Ishikawa (cell line): ENCODE measurements at regions not wholly inside any gene's neighbourhood (a gene's known extent, or its start where the extent isn't known, plus 50 kb on each side); places are given as distances from the start of the nearest gene placed in this dataset.

ENCODE experiments used
- CEBPB ChIP-seq: IDR thresholded peaks from 2 replicates; pipeline ENCODE4 v1.6.1; 2012
- CREB1 ChIP-seq: IDR thresholded peaks from 2 replicates; pipeline ENCODE4 v1.6.1; 2012; ENCODE audit warnings: low read depth
- EGR1 ChIP-seq: IDR thresholded peaks from 2 replicates; pipeline ENCODE4 v1.6.1; 2012
- EP300 ChIP-seq: IDR thresholded peaks from 2 replicates; pipeline ENCODE4 v1.6.1; 2012; ENCODE audit warnings: borderline replicate concordance
- FOXM1 ChIP-seq: IDR thresholded peaks from 2 replicates; pipeline ENCODE4 v1.6.1; 2012; ENCODE audit warnings: low read depth, borderline replicate concordance
- NFIC ChIP-seq: IDR thresholded peaks from 2 replicates; pipeline ENCODE4 v1.6.1; 2012
- TAF1 ChIP-seq: IDR thresholded peaks from 2 replicates; pipeline ENCODE4 v1.6.1; 2012; ENCODE audit warnings: low read depth, mild to moderate bottlenecking
- TCF12 ChIP-seq: IDR thresholded peaks from 2 replicates; pipeline ENCODE4 v1.6.1; 2012; ENCODE audit warnings: low read depth
- USF1 ChIP-seq: IDR thresholded peaks from 2 replicates; pipeline ENCODE4 v1.6.1; 2012
- TF ChIP-seq, protein P1 (sequence below): IDR thresholded peaks from 2 replicates; pipeline ENCODE4 v1.6.1; 2012

- no peak for TF ChIP-seq TAF1
- no peak for TF ChIP-seq EGR1
- no peak for TF ChIP-seq EP300
- TF ChIP-seq, protein P1, sequence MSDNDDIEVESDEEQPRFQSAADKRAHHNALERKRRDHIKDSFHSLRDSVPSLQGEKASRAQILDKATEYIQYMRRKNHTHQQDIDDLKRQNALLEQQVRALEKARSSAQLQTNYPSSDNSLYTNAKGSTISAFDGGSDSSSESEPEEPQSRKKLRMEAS: no peak
- TF ChIP-seq CEBPB: no peak
- TF ChIP-seq FOXM1: no peak
- no peak for TF ChIP-seq USF1
- no peak for TF ChIP-seq TCF12
- TF ChIP-seq CREB1: no peak
- no peak for TF ChIP-seq NFIC
These were observed 68.4 kb downstream of the RRM2 start for GRCh38 chr2:10190737-10191532.
